CD4-positive, alpha-beta T cell treated with Interleukin-2 at 100 ng/mL for 4 hours (primary cell): ENCODE measurements at regions not wholly inside any gene's neighbourhood (a gene's known extent, or its start where the extent isn't known, plus 50 kb on each side); places are given as distances from the start of the nearest gene placed in this dataset.

Source experiments
- DNase-seq: peaks from one replicate; pipeline ENCODE4 v3.0.0-alpha.2; 2020; ENCODE audit warnings: low spot score

GRCh38 chr15:94535298-94536048 lies 304.1 kb downstream of the MCTP2 start:
- DNase-seq, result no peak

GRCh38 chr15:94536549-94536948 lies 305.2 kb downstream of the MCTP2 start:
- DNase-seq, result no peak

- DNase-seq, result no peak
Measured at GRCh38 chr15:94538280-94538679, 306.9 kb downstream of the MCTP2 start.

GRCh38 chr15:94542391-94542790 lies 311.0 kb downstream of the MCTP2 start:
- DNase-seq, result no peak

- no peak for DNase-seq
Measured at GRCh38 chr15:94546808-94547207, 315.4 kb downstream of the MCTP2 start.

- no peak for DNase-seq
Measured at GRCh38 chr15:94547711-94548110, 316.4 kb downstream of the MCTP2 start.

- DNase-seq, result no peak
Measured at GRCh38 chr15:94555841-94556519, 324.6 kb downstream of the MCTP2 start.

- DNase-seq, result no peak
Measured at GRCh38 chr15:94561036-94561689, 329.8 kb downstream of the MCTP2 start.

- no peak for DNase-seq
Measured at GRCh38 chr15:94563456-94563855, 332.1 kb downstream of the MCTP2 start.

GRCh38 chr15:94576889-94577533 lies 345.6 kb downstream of the MCTP2 start:
- DNase-seq, result peak; percentile 18

- no peak for DNase-seq
Measured at GRCh38 chr15:94579286-94579685, 347.9 kb downstream of the MCTP2 start.

GRCh38 chr15:94580211-94580885 lies 349.0 kb downstream of the MCTP2 start:
- no peak for DNase-seq

- DNase-seq, result peak; percentile 1
Measured at GRCh38 chr15:94582368-94582767, 351.0 kb downstream of the MCTP2 start.

- peak; percentile 11 for DNase-seq
Measured at GRCh38 chr15:94584833-94585244, 353.5 kb downstream of the MCTP2 start.

GRCh38 chr15:94586099-94586498 lies 354.7 kb downstream of the MCTP2 start:
- DNase-seq, result no peak

GRCh38 chr15:94587113-94587512 lies 355.8 kb downstream of the MCTP2 start:
- no peak for DNase-seq

- DNase-seq, result no peak
Measured at GRCh38 chr15:94588993-94589392, 357.6 kb downstream of the MCTP2 start.

GRCh38 chr15:94592495-94592894 lies 361.1 kb downstream of the MCTP2 start:
- DNase-seq, result no peak

- DNase-seq, result no peak
Measured at GRCh38 chr15:94596707-94597106, 365.3 kb downstream of the MCTP2 start.

- DNase-seq, result no peak
Measured at GRCh38 chr15:94600505-94600904, 369.1 kb downstream of the MCTP2 start.

- no peak for DNase-seq
Measured at GRCh38 chr15:94602754-94603470, 371.6 kb downstream of the MCTP2 start.
